Osteoblast (primary cell): ENCODE measurements at regions not wholly inside any gene's neighbourhood (a gene's known extent, or its start where the extent isn't known, plus 50 kb on each side); places are given as distances from the start of the nearest gene placed in this dataset.
"Not testable (repeated sequence)": the region's sequence is repeated elsewhere in the genome, so short reads cannot be mapped to it uniquely, and the experiment has no call there.

ENCODE experiments used
- DNase-seq: peaks from one replicate; pipeline ENCODE4 v3.0.0; 2011; ENCODE audit warnings: low spot score, mixed read lengths; ENCODE audit not compliant: insufficient read length; ENCODE audit errors: missing footprints
- H2AFZ ChIP-seq: 2 replicates; pipeline ENCODE4 v1.6.0; 2011; ENCODE audit warnings: mild to moderate bottlenecking, low read length
- H3K27ac ChIP-seq: 2 replicates; pipeline ENCODE4 v1.5.1; 2011; ENCODE audit warnings: mild to moderate bottlenecking, low read depth, low read length, moderate library complexity
- H3K27me3 ChIP-seq: 2 replicates; pipeline ENCODE4 v1.6.0; 2012; ENCODE audit warnings: mild to moderate bottlenecking, control low read depth, inconsistent platforms, low read length, moderate library complexity; ENCODE audit not compliant: insufficient read depth
- H3K36me3 ChIP-seq: 2 replicates; pipeline ENCODE4 v1.5.1; 2011; ENCODE audit warnings: mild to moderate bottlenecking, low read length, control low read depth, moderate library complexity; ENCODE audit not compliant: insufficient read depth
- H3K4me1 ChIP-seq: 2 replicates; pipeline ENCODE4 v1.5.1; 2011; ENCODE audit warnings: mild to moderate bottlenecking, low read length, control low read depth, moderate library complexity; ENCODE audit not compliant: insufficient read depth
- H3K4me2 ChIP-seq: 2 replicates; pipeline ENCODE4 v1.6.0; 2011; ENCODE audit warnings: mild to moderate bottlenecking, low read length; ENCODE audit not compliant: insufficient read depth
- H3K4me3 ChIP-seq: fragments of 200-600 bp; sonication (generic); 3 replicates; pipeline ENCODE4 v1.5.1; 2012; ENCODE audit warnings: mild to moderate bottlenecking, low read length, inconsistent platforms; ENCODE audit not compliant: insufficient read depth
- H3K79me2 ChIP-seq: 2 replicates; pipeline ENCODE4 v1.6.0; 2012; ENCODE audit warnings: mild to moderate bottlenecking, low read length, control low read depth, inconsistent platforms; ENCODE audit not compliant: insufficient read depth
- H3K9me3 ChIP-seq: 2 replicates; pipeline ENCODE4 v1.5.1; 2011; ENCODE audit warnings: low read depth, low read length, control low read depth
- H4K20me1 ChIP-seq: 2 replicates; pipeline ENCODE4 v1.6.0; 2012; ENCODE audit warnings: mild to moderate bottlenecking, low read length, control low read depth; ENCODE audit not compliant: insufficient read depth
- CTCF ChIP-seq: IDR thresholded peaks from 2 replicates; pipeline ENCODE4 v1.5.1; 2011; ENCODE audit warnings: mild to moderate bottlenecking, low read depth, low read length, moderate library complexity; ENCODE audit errors: extremely low read depth

GRCh38 chr17:30717291-30718098 is 107.0 kb downstream of the CRLF3 start:
- Histone ChIP-seq H4K20me1 (peaks cover 28% of the 10 kb centered on the region), H3K79me2 (peaks cover 36% of the 10 kb centered on the region), H3K27ac (no peak overlapping the region), H3K4me1 (no peaks in the 10 kb centered on the region), H3K9me3 (no peaks in the 10 kb centered on the region), H3K36me3 (no peaks in the 10 kb centered on the region), H3K27me3 (no peaks in the 10 kb centered on the region), H3K4me3 (no peak overlapping the region), H3K4me2 (no peak overlapping the region), H2AFZ (no peak overlapping the region)
- TF ChIP-seq CTCF = no peak
- peak; percentile 17 for DNase-seq

GRCh38 chr17:30716461-30717290 is 107.8 kb downstream of the CRLF3 start:
- Histone ChIP-seq H3K4me2 (no peak overlapping the region), H3K36me3 (no peaks in the 10 kb centered on the region), H3K9me3 (no peaks in the 10 kb centered on the region), H3K4me3 (no peak overlapping the region), H2AFZ (no peak overlapping the region), H3K27ac (no peak overlapping the region), H4K20me1 (peaks cover 32% of the 10 kb centered on the region), H3K79me2 (peaks cover 37% of the 10 kb centered on the region), H3K27me3 (no peaks in the 10 kb centered on the region), H3K4me1 (no peaks in the 10 kb centered on the region)
- peak; percentile 15 for TF ChIP-seq CTCF
- DNase-seq = peak; percentile 77

- H2AFZ ChIP-seq, H3K27ac ChIP-seq, H3K36me3 ChIP-seq, H3K4me3 ChIP-seq, H3K4me2 ChIP-seq, H3K9me3 ChIP-seq, H3K4me1 ChIP-seq, H3K27me3 ChIP-seq: not testable (repeated sequence)
- peak; percentile 47 for TF ChIP-seq CTCF
- Histone ChIP-seq H4K20me1 (peaks cover 29% of the 10 kb centered on the region), H3K79me2 (peaks cover 42% of the 10 kb centered on the region)
- DNase-seq = peak; percentile 88
These were observed 109.5 kb downstream of the CRLF3 start for GRCh38 chr17:30714825-30715622.

- H3K27ac ChIP-seq, H3K4me3 ChIP-seq, H3K4me2 ChIP-seq, H3K27me3 ChIP-seq, H3K9me3 ChIP-seq, H3K4me1 ChIP-seq, H3K36me3 ChIP-seq, H2AFZ ChIP-seq, DNase-seq: not testable (repeated sequence)
- H4K20me1 ChIP-seq = peaks cover 24% of the 10 kb centered on the region
- peaks cover 37% of the 10 kb centered on the region for H3K79me2 ChIP-seq
These were observed 110.7 kb downstream of the CRLF3 start for GRCh38 chr17:30713805-30714204.

- DNase-seq, H3K4me2 ChIP-seq, H3K4me1 ChIP-seq, H3K27me3 ChIP-seq, H2AFZ ChIP-seq, H3K9me3 ChIP-seq, H3K27ac ChIP-seq, H3K36me3 ChIP-seq, H3K4me3 ChIP-seq: not testable (repeated sequence)
- H4K20me1 ChIP-seq = peaks cover 22% of the 10 kb centered on the region
- peaks cover 33% of the 10 kb centered on the region for H3K79me2 ChIP-seq
These were observed 111.6 kb downstream of the CRLF3 start for GRCh38 chr17:30712859-30713258.
